ENCODE measurements at regions not wholly inside any gene's neighbourhood (a gene's known extent, or its start where the extent isn't known, plus 50 kb on each side); places are given as distances from the start of the nearest gene placed in this dataset.

DNA sequence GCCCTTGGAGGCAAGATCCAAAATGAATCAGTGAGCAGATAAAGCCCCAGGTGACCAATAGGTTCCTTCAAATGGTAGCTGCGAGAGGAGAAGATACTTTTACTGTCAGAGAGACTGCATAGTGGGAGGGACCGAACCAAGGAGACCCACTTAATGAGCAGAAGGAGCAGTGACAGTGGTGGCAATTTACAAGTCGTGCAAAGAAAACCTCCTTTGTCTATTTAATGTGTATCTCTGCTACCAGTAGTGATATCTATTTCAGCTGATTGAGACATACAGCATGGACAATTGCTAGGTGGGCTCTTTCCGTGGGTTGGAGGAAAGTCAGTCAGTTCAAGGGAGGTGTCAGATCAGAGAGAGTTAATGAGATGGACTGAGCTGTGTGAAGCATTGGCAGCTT, 480.4 kb downstream of the GATA3 start:
- no peak for DNase-seq (ENCODE audit: low read depth in 2 of 2)

DNA sequence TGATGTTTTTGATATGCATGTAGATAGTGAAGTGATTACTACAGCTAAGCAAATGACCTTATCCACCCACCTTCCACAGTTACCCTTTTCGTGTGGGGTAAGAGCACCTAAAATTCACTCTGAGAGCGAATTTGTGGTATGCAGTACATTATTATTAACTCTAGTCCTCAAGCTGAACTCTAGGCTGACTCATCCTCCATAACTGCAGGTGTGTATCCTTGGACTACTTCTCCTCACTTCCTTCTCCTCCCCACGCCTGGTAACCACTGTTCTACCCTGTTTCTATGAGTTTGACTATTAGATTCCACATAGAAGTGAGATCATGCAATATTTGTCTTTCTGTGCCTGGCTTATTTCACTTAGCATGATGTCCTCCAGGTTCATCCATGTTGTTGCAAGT, 484.6 kb downstream of the GATA3 start:
- DNase-seq (ENCODE audit: low read depth in 2 of 2) = no peak

DNA sequence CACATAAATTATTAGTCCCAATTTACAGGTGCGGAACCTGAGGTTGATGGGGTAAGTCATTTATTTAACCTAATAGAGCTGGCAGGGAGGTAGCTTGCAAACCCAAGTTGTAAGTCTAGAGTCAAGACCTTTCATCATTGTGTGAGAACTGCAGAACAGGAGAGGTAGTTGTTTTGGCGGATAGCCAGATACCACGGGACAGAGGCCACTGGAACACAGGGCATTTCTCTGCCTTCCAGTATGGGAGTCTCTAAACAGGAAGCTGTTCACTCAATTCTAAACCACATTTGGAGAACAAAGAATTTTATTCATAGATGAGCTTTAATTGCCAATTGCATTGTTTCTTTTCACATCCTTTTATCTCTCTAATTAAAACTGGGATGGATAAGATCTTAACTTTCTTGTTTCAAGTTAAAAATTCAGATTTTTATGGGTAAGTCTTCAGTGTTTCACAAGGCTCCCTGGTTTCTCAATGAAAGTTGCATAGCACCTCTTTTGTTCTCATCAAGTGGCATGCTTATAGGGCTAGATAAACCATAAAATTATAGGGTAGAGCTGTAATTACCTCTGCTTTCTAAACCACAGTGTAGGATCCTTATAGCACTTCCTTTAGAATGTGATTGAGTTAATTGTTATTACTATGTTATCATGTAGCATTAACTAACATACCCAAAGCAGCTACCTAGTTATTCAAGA, 489.0 kb downstream of the GATA3 start:
- DNase-seq (ENCODE audit: low read depth in 2 of 2) = no peak

DNA sequence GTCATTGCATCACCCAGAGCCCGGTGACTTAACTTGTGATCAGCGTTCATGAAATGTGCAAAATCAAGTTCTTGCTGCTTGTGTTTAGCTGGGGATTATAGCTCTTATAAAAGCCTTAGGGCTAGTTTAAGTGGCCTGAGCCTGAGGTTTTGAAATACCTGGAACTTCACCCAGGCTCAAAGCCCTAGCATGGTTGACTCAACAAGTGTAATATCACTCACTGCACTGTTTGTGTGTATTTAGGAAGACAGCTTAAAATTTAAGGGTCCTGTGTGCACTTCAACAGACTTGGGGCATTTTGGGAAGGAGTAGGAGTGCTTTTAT, 489.5 kb downstream of the GATA3 start:
- no peak for DNase-seq (ENCODE audit: low read depth in 2 of 2)

DNA sequence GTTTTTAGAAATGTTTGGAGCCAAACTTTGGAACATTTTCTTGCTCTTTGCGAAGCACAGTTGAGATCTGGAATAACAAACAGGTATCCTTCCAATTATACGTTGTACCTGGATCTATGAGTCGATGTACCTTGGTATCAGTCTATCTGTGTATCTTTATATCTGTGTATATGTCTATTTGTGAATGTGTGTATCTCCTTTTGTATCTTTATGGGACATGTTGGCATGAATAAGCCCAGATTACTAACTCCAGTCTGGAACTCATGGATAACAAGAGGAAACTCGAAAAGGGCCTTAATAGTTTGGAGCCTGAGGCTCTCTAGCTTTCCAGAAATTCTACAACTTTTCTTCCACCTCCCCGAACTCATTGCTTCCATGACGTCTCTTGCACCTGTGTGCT, 490.0 kb downstream of the GATA3 start:
- DNase-seq (ENCODE audit: low read depth in 2 of 2) = no peak

DNA sequence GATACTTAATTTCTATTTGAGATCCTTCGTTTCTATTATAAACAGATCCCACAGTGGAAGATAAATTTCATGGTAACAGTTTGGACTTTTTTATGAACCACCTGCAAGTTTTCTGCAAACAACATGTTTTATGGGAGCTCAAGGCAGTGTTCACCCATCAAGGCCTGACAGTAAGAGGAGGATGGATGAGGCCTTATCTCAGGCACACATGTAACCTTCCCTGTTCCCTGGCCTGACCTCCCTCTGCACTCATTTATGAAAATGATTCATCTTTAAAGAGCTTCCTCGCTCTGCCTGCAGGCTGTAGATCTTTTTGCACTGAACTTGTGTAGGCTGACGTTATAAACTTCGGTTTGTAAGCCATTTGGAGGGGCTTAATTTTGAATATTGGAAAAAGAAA, 500.1 kb downstream of the GATA3 start:
- no peak for DNase-seq (ENCODE audit: low read depth in 2 of 2)

DNA sequence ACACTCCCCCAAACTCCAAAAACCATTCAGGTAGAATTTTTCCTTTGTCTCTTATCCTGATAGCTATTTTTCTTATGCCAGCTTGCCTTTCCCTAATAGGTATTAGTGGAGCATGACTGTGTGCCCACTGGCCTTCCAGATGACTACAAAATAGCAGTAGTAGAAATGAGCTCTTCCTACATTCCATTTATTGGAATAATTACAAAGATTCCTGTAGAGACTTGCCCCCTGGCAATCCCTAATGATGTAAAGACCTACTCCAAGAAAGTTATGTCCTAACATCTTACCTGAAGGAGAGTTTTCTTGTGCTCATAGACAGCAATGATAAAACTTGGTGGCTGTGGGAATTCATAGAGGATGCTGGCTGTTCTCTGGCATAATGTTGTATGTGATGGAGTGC, 501.8 kb downstream of the GATA3 start:
- DNase-seq (ENCODE audit: low read depth in 2 of 2) = no peak

DNA sequence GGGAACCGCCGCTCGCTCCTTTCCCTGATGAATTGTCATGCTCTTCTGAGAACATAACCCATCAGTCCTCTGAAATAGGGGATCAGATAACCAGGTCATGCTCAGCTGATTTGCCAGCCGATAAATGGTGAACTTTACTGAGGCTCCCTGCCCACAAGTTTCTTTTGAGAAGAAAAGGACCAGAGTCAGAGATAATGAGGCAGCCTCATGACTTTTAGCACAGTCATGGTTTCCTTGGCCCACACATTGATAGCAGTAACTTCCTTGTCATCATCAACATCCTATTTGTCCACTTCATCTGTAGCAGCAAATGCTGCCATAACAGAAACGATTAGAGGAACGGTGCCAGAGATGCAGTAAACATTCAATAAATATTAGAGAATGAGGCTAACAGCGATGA, 509.0 kb downstream of the GATA3 start:
- no peak for DNase-seq (ENCODE audit: low read depth in 2 of 2)

DNA sequence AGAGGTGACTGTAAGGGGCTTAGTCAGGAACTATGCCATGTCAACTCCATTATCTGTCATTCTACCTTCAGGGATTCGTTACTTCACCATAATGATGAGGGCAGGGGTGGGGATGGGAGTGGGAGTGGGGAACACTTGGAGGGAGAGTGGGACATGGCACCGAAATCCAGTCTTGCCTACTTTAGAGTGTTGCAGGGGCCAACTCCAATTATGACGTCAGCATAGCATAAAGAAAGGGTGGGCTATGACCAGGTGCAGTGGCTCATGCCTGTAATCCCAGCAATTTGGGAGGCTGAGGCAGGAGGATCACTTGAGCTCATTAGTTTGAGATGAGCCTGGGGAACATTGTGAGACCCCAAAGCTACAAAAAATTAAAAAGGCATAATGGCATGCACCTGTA, 512.2 kb downstream of the GATA3 start:
- no peak for DNase-seq (ENCODE audit: low read depth in 2 of 2)

DNA sequence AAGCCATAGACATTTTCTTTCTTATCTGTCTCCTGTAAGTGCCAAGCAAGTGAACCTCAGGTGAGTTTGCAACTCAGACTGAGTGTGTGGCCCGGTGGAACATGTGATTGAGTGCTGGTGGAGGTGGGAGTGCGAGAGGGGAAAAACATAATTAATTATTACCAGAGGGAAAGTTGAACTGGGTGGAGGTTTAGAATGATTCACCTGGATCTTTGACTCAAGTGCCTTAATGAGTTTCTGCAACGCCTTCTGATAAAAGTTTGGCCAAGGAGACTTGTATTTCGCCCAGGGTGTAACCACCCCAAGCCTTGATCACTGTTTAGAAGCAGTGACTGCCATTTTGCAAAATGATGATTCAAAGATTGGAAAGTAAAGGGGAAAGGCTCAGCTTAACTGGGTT, 513.9 kb downstream of the GATA3 start:
- DNase-seq (ENCODE audit: low read depth in 2 of 2) = no peak

DNA sequence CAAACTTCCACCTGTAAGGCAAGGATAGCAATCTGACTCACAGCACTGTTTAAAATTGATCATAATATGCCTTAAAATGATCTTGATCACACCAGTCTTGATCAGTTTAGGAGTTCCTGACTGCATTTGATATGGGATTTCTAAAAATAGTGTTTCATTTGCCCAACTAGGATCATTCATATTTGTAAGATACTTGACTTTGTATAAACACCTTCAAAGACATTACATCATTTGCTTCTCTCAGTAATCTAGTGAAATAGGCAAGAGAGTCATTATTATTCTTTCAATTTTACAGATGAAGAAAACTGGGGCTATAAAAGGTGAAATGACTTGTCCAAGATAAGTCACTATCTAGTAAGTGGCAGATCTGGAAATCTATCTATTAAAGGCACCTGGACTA, 521.1 kb downstream of the GATA3 start:
- DNase-seq (ENCODE audit: low read depth in 2 of 2) = no peak

DNA sequence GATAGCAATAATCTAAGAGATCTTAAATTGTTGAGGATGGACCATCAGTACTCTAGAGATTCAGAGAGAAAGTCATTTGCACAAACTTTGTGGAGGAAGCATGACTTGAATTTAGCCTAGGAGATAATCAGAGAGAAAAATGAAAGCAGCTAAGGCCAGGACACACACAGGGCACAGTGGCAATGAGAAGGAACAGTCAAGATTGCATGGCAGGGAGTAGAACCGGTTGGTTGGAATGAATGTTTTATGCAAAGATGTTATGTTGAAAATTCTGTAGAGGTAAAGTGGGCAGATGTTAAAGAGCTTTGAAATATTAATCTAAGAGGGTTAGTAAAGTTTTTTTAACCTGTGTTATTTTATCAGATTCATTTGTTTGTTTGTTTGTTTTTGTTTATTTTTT, 521.8 kb downstream of the GATA3 start:
- no peak for DNase-seq (ENCODE audit: low read depth in 2 of 2)

DNA sequence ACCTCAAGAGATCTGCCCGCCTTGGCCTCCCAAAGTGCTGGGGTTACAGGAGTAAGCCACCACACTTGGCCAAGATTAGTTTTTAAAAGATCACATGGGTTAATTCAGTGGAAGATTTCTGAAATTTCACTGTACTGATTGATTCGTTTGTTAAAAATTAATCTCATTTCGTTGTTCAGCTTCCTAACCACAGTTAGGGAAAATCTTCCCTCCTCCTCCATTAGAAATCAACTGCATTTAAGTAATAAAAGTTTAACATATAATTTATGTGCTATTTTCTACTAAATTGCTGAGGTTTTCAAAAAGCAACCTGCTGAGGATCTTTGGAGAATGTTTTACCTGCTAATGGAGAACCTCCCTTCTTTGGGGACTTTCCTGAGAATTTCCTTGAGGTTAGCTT, 522.4 kb downstream of the GATA3 start:
- no peak for DNase-seq (ENCODE audit: low read depth in 2 of 2)

DNA sequence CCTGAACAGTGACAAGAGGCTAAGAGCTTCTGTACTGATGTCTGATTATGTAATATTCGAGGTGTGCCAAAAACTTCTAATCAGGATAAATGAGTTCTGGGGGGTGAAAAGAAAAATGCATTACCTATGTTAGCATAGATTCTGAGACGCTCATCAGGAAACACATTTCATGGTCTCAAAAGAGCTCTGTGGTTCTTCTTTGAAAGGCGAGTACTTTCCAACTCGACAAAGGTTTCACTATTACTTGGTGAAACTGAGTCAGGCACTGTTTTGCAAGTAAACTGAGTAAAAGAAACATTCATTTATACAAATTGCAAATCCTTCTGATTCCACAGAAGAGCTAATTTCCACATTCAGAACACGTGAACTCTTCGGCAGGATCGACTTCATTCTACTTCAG, 523.2 kb downstream of the GATA3 start:
- DNase-seq (ENCODE audit: low read depth in 2 of 2) = no peak

DNA sequence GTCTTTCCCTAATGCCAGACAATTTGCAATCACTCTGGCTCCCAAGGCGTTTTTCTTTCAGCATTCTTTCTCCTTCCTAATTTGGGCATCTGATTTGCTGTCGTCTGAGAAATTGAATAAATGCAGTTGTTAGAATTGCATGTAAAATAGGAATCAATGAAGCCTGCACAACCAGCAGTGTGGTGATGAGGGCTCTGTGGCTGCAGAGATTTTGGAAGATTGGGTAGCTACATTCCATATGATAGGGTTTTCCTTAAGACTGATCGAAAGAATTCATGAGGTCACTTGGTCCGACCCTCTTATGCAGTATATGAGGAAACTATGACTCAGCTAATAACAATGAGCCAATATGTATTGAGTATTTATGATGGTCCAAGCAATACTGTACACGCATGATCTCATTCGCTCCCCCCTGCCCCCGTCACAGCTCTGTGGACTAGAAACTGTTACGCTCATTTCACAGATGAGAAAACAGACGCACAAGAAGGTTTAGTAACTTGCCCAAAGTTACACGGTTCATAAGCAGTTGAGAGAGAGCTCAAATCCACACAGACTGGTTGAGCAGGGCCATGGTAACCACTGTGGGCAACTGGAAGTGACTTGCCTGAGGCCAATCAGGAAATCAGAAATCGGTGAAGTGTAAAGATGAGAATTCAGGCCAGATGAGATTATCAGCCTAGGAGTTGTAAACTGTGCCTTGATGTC, 527.2 kb downstream of the GATA3 start:
- DNase-seq (ENCODE audit: low read depth in 2 of 2) = no peak

DNA sequence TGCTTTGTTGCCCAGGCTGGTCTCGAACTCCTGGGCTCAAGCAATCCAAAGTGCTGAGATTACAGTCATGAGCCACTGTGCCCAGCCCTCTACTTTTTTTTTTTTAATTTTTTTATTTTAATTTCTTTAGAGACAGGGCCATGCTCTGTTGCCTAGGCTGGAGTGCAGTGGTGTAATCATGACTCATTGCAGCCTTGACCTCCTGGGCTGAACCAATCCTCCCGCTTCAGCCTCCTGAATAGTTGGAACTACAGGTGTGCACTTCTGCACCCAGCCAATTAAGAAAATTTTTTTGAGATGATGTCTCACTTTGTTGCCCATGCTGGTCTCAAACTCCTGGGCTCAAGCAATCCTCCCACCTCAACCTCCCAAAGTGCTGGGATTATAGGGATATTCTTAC, 528.6 kb downstream of the GATA3 start:
- no peak for DNase-seq (ENCODE audit: low read depth in 2 of 2)

DNA sequence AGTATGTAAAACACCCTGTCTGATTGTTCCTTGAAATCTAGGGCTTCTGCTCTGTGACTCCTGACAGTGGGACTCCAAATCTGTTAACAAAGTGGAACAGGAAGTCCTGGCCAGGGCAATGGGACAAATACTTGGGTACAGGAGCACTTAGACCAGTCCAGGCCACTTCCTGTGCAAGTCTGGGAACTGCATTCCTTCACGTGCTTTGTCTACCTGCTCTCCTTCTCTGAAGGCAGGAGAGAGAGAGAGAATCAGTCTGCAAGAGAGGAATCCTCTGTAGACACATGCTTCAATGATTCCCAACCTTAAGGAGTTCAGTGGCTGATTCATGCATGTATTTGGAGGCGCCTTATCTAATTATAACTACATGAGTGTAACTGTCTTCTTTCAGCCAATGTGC, 530.2 kb downstream of the GATA3 start:
- DNase-seq (ENCODE audit: low read depth in 2 of 2) = no peak

DNA sequence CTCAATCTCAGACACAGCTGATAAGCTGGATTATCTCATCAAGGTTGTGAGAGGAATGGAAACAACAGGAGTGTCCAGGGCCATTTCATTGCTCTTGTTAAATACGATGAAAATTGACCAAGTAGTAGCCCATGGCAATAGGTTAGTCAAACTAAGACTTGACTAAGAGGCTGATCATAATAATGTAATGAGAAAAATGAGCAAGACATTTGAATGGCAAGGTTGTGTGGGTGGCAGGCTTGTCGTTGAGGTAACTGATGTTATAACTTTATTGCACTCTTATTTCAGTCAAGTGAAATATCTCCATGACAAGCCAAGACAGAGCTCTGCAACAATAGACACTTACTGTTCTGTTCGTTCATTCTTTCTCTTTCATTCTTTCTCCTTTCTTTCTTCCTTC, 532.0 kb downstream of the GATA3 start:
- no peak for DNase-seq (ENCODE audit: low read depth in 2 of 2)

DNA sequence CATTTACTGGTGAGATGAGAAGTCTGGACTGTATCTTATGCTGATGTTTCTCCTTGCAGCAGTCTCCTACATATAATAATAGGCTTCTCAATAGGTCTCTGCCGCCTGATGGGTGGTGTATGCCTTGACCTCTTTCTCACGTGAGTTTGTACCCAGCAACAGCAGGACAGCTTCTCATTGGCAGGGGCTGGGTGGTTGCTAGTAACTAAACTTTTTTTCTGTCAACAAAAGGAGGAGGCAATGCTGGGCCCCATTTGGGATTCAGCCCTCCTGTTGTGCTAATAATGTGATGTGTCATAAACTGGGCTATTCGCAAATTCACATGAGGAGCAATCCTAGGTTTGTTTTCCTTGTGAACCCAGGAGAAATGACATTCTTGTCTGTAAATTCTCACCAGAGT, 533.6 kb downstream of the GATA3 start:
- DNase-seq (ENCODE audit: low read depth in 2 of 2) = no peak

DNA sequence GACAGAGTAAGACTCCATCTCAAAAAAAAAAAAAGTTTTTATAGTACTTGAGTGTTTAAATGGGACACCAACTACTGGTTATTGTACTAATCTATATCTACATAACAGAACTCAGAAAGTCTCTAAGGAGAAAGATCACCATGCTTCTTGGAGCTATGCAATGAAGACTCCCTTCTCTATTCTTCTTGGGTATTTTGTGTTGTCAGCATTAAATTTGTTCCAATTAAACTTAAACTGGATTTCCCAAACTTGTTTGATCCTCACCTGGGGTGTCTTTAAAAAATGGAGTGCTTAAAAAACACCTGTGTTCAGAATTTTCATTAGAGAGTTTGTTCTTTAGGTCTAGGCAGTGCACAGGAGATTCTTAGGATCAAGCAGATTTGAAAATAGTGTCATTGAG, 536.0 kb downstream of the GATA3 start:
- DNase-seq (ENCODE audit: low read depth in 2 of 2) = no peak

DNA sequence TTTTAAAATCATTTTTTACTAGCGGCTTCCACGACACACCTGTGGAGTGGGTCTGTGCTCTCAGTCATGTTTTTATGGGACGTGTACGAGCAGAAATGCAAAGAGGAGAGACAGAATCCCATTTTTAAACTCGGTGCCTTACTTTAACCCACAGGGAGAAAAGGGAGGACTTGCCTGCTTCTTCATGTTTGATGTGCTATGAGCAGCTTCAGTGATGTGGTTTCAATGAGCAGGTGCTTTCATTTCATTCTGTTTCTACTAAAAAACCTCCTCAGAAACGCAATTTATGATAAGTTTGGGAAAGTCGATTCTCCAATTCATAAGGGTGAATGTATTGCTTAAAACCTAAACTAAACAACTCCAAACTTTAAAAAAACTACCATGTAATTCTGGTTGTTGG, 537.2 kb downstream of the GATA3 start:
- no peak for DNase-seq (ENCODE audit: low read depth in 2 of 2)

DNA sequence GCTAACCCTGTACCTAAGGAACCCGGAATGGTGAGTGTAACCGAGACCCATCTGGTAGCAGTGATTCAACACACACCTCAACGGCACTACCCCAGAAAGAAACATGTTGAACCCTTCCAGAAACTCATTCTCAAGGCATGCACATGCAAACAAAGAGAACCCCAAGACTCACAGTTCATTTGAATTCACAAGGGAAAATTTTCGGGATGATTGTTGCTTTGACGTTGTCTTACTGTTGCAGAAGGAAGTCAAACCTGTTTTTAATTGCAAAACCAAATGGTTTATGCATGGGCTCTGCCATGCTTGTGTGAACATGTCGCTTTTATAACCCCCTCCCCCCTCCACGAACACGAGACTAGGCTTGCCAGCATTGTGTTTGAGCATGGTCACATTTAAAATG, 539.7 kb downstream of the GATA3 start:
- no peak for DNase-seq (ENCODE audit: low read depth in 2 of 2)

DNA sequence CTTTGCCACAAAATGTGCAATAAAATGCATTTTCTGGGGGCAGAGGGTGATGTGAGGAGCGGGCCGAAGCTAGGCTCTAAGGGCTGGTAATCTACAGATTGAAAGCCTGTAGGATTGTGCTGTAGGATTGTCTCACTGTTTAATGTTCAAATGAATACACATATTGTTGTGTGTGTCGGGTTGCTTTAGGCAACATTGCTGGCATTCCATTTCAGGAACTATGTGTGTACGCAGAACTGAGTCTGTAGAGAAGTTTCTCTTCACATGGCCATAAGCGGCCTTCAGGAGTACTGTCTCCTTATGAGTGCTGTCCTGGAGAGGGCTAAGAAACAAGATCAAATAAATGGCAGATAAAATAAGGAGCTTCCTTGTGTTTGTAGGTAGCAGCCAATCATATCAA, 540.2 kb downstream of the GATA3 start:
- DNase-seq (ENCODE audit: low read depth in 2 of 2) = no peak

DNA sequence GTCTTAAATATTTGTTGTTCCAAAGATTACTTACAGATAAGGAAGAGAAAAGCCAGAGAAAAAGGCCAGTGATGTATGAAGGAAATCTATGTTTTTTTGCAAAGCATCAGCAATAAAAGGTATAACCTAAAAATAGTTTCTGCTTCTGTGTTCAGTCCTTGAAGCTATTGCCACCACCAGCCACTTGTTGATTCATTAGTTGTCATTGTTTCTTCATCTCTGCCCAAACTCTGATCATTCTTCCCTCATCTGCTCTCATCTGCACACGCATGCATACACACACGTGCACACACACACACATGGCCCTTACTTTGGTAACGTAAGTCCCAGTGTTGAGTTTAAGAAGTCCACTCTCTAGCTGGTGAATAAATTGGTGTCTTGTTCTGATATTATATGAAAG, 540.7 kb downstream of the GATA3 start:
- no peak for DNase-seq (ENCODE audit: low read depth in 2 of 2)

Data from activated CD4-positive, alpha-beta T cell treated with anti-CD3 and anti-CD28 coated beads for 24 hours (primary cell).